ENCODE measurements at regions not wholly inside any gene's neighbourhood (a gene's known extent, or its start where the extent isn't known, plus 50 kb on each side); places are given as distances from the start of the nearest gene placed in this dataset.

- DNase-seq (ENCODE audit: low read depth), result no peak
- no peak for TF ChIP-seq CTCF (conservative IDR thresholded peaks at IDR 0.05; ENCODE audit: low read depth, low read length)
- H3K4me3 ChIP-seq (ENCODE audit: low read depth, low read length), result no peak overlapping the region
Observed at GRCh38 chr7:153887749-153888569, 164.2 kb upstream of the DPP6 start.

DNA sequence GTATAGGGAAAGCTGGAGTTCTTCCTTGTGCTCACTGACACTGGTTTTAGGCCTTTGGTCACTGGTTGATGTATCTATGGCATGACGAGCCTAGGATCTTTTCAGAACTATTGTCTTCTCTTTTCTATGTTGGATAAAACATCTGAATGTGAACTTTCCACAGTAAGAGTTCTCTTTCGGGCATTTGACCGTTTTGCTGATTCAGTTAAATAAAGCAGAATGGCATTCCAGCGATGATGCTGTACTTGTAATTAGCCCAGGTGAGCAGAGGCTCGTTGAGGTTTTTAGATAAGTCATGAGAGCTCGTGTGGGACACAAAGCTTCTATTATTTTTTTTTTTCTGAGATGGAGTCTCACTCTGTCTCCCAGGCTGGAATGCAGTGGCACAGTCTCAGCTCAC, 160.2 kb upstream of the DPP6 start:
- DNase-seq (ENCODE audit: low read depth), result no peak
- no peak overlapping the region for H3K4me3 ChIP-seq (ENCODE audit: low read depth, low read length)
- no peak for TF ChIP-seq CTCF (conservative IDR thresholded peaks at IDR 0.05; ENCODE audit: low read depth, low read length)

- no peak overlapping the region for H3K4me3 ChIP-seq (ENCODE audit: low read depth, low read length)
- TF ChIP-seq CTCF (conservative IDR thresholded peaks at IDR 0.05; ENCODE audit: low read depth, low read length), result no peak
- no peak for DNase-seq (ENCODE audit: low read depth)
Observed at GRCh38 chr7:153902862-153903261, 149.3 kb upstream of the DPP6 start.

GRCh38 chr7:153912211-153912610, 140.0 kb upstream of the DPP6 start:
- no peak for DNase-seq (ENCODE audit: low read depth)
- H3K4me3 ChIP-seq (ENCODE audit: low read depth, low read length), result no peak overlapping the region
- TF ChIP-seq CTCF (conservative IDR thresholded peaks at IDR 0.05; ENCODE audit: low read depth, low read length), result no peak

DNA sequence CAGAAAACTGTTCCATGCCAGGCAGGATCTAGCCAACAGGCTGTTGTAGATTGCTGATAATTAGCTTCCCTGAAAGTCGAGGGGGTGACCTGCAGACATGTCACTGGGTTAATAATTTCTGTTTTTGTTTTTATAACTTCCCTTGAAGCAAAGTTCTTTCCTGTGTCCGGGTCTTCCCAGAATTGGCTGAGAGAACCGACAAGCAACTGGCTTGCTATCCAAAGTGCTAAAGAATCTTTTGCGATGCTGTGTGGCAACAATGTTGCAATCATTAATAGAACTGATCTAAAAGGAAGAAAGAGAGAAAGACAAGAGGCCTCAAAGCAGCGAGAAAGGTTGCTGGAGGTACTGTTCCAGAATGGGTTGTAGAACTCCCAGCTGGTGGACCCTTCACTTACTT, 132.1 kb upstream of the DPP6 start:
- DNase-seq (ENCODE audit: low read depth), result no peak
- TF ChIP-seq CTCF (conservative IDR thresholded peaks at IDR 0.05; ENCODE audit: low read depth, low read length), result no peak
- no peak overlapping the region for H3K4me3 ChIP-seq (ENCODE audit: low read depth, low read length)

DNA sequence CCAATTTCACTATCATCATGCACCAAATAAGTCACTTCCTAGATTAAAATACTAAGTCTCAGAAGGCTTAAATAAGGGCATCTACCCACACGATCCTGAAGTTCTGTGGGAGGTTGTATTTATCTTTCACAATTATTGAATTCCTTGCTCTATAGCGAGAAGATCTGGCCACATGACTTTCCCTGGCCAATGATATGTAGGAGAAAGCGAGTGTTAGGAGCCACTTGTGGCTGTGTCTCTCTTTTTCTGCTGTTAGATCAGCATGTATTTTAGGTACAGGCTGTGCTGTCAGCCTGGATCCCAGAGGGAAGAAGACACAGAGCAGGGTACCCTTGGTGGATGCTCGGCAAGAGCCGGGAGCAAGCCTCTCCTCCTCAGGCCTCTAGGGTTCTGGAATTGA, 131.3 kb upstream of the DPP6 start:
- no peak overlapping the region for H3K4me3 ChIP-seq (ENCODE audit: low read depth, low read length)
- no peak for DNase-seq (ENCODE audit: low read depth)
- no peak for TF ChIP-seq CTCF (conservative IDR thresholded peaks at IDR 0.05; ENCODE audit: low read depth, low read length)

DNA sequence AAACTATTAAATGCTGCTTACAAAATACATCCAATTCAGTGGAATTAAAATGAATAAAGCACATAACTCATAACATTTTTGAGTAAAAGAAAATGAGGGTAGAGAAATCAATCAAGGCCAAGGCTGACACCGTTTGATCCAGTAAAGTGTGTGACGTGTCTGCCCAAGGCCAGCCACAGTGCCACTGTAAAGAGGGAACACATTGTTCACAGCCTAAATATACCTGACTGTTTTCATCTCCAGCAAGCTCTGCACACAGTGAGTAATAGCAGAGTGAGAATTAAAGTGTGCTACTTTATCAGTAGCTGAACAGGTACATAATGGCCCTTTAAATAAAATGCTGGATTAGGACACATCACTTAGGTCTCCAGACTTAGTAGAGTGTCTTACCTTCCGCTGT, 130.8 kb upstream of the DPP6 start:
- H3K4me3 ChIP-seq (ENCODE audit: low read depth, low read length), result no peak overlapping the region
- TF ChIP-seq CTCF (conservative IDR thresholded peaks at IDR 0.05; ENCODE audit: low read depth, low read length), result no peak
- DNase-seq (ENCODE audit: low read depth), result no peak
